ENCODE measurements at regions not wholly inside any gene's neighbourhood (a gene's known extent, or its start where the extent isn't known, plus 50 kb on each side); places are given as distances from the start of the nearest gene placed in this dataset.

DNA sequence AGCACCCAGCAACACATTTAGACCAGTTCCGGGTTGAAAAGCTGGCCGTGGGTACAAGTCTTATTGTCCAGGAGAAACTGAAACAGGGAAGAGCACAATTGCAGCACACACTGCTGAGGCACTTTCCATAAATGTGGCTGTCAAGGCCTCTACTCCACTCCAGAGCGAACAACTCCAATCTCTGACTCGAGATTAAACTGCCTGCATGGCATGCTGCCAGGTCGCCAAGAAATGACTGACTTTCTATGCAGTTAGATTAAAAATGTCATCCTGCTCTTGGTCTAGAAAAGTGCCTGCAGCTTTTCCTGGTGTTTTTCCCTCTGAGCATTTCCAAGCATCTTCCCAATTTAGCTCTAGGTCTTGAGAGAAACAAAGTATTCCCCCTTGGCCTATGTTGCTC is 260.6 kb upstream of the EMCN start:
- TF ChIP-seq POLR2A (IDR thresholded peaks at IDR 0.05; ENCODE audit: low read depth, low read length) (no peak), POLR2AphosphoS5 (IDR thresholded peaks at IDR 0.05; ENCODE audit: insufficient read depth, low read depth, low read length) (no peak), EZH2 (IDR thresholded peaks at IDR 0.05; ENCODE audit: borderline replicate concordance, low read depth, low read length, severe bottlenecking) (no peak), GATA2 (IDR thresholded peaks at IDR 0.05; ENCODE audit: insufficient read depth, insufficient read length, low read depth, low read length) (no peak), JUN (IDR thresholded peaks at IDR 0.05; ENCODE audit: borderline replicate concordance, insufficient read depth, insufficient read length, low read depth) (no peak), MYC (IDR thresholded peaks at IDR 0.05; ENCODE audit: low read depth, low read length) (no peak), FOS (IDR thresholded peaks at IDR 0.05; ENCODE audit: borderline replicate concordance, insufficient read depth, low read length) (no peak)
- TF ChIP-seq, protein P1, sequence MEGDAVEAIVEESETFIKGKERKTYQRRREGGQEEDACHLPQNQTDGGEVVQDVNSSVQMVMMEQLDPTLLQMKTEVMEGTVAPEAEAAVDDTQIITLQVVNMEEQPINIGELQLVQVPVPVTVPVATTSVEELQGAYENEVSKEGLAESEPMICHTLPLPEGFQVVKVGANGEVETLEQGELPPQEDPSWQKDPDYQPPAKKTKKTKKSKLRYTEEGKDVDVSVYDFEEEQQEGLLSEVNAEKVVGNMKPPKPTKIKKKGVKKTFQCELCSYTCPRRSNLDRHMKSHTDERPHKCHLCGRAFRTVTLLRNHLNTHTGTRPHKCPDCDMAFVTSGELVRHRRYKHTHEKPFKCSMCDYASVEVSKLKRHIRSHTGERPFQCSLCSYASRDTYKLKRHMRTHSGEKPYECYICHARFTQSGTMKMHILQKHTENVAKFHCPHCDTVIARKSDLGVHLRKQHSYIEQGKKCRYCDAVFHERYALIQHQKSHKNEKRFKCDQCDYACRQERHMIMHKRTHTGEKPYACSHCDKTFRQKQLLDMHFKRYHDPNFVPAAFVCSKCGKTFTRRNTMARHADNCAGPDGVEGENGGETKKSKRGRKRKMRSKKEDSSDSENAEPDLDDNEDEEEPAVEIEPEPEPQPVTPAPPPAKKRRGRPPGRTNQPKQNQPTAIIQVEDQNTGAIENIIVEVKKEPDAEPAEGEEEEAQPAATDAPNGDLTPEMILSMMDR (IDR thresholded peaks at IDR 0.05; ENCODE audit: extremely low read depth in 1 of 2, insufficient read depth in 1 of 2, low read depth in 1 of 2, low read length in 2 of 2), result no peak
- TF ChIP-seq, protein P2, sequence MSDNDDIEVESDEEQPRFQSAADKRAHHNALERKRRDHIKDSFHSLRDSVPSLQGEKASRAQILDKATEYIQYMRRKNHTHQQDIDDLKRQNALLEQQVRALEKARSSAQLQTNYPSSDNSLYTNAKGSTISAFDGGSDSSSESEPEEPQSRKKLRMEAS (IDR thresholded peaks at IDR 0.05; ENCODE audit: insufficient read depth, insufficient read length), result no peak

Measured in endothelial cell of umbilical vein (primary cell).